HepG2 (cell line): ENCODE measurements at regions not wholly inside any gene's neighbourhood (a gene's known extent, or its start where the extent isn't known, plus 50 kb on each side); places are given as distances from the start of the nearest gene placed in this dataset.

Experiments
- ATAC-seq: fragments of 200-7000 bp; cut with Tn5 transposase; 3 replicates; pipeline ENCODE4 v1.9.1; 2020; ENCODE audit warnings: mild to moderate bottlenecking, moderate library complexity
- BruUV-seq: library from RNA; stranded (reverse); fragments of 400-500 nt; replicated peaks from 2 replicates; lab custom pipeline; 2021; lab: Mats Ljungman, UMichigan
- CTCF ChIA-PET: fragments of 300-600 bp; formaldehyde crosslinking; extraction: SDS; loops from one replicate; lab custom pipeline; 2021; ENCODE audit warnings: low total read pairs, inconsistent platforms, low intra/inter-chr PET ratio; lab: Yijun Ruan, JAX
- POLR2A ChIA-PET: fragments of 350-600 bp; sonication (Branson Sonifier 250); formaldehyde crosslinking; loops from one replicate; lab custom pipeline; 2020; ENCODE audit warnings: antibody characterized with exemption, inconsistent platforms; lab: Yijun Ruan, JAX
- DNase-seq: peaks from one replicate; pipeline ENCODE4 v3.0.0-alpha.2; 2015; ENCODE audit warnings: low spot score
- FAIRE-seq: peaks from 3 replicates; lab custom pipeline; 2011; peaks lifted over from hg19 to GRCh38; lab: Jason Lieb, UNC
- H2AFZ ChIP-seq: one replicate; pipeline ENCODE4 v1.6.1; 2011; ENCODE audit warnings: low read length, inconsistent platforms
- H3K27ac ChIP-seq: fragments of 300-600 bp; 3 replicates; pipeline ENCODE4 v1.8.0; 2011; ENCODE audit warnings: mixed run types, mild to moderate bottlenecking, mixed read lengths, low read length, inconsistent platforms; ENCODE audit not compliant: insufficient read depth; ENCODE audit errors: extremely low read length
- H3K27me3 ChIP-seq, 2 experiments: fragments of 200-600 bp in 1 of 2; 2 replicates in 1 of 2; 3 replicates in 1 of 2; pipeline versions ENCODE4 v1.6.0 to v1.8.0; 2011; ENCODE audit warnings: low read length in 2 of 2, mild to moderate bottlenecking in 2 of 2, moderate library complexity in 2 of 2, inconsistent platforms in 1 of 2; ENCODE audit not compliant: insufficient read depth in 2 of 2, control insufficient read depth in 1 of 2
- H3K36me3 ChIP-seq, 2 experiments: fragments of 200-600 bp in 1 of 2; replicated peaks in 1 of 2; 2 replicates in 1 of 2; 3 replicates in 1 of 2; pipeline versions ENCODE4 v1.5.1 to v1.8.0; 2011; ENCODE audit warnings: low read length in 2 of 2, inconsistent platforms in 1 of 2; ENCODE audit not compliant: insufficient read depth in 2 of 2, control insufficient read depth in 1 of 2
- H3K4me1 ChIP-seq: 2 replicates; pipeline ENCODE4 v1.5.1; 2012; ENCODE audit warnings: low read length, inconsistent platforms; ENCODE audit not compliant: insufficient read depth
- H3K4me2 ChIP-seq: 2 replicates; pipeline ENCODE4 v1.6.0; 2011; ENCODE audit warnings: low read depth, low read length, inconsistent platforms
- H3K4me3 ChIP-seq, 3 experiments: fragments of 200-600 bp in 1 of 3; sonication (generic), shearing (Covaris generic) in 1 of 3; replicated peaks in 1 of 3; 2 replicates each; pipeline ENCODE4 v1.5.1; 2011 to 2016; ENCODE audit warnings: low read length in 3 of 3, inconsistent platforms in 2 of 3, low read depth in 2 of 3, mild to moderate bottlenecking in 2 of 3, control low read depth in 1 of 3, mixed read lengths in 1 of 3; ENCODE audit not compliant: insufficient read depth in 1 of 3
- H3K79me2 ChIP-seq: one replicate; pipeline ENCODE4 v1.6.1; 2011; ENCODE audit warnings: low read length, inconsistent platforms; ENCODE audit not compliant: insufficient read depth
- H3K9ac ChIP-seq: 2 replicates; pipeline ENCODE4 v1.6.0; 2011; ENCODE audit warnings: mild to moderate bottlenecking, low read depth, low read length, inconsistent platforms; ENCODE audit not compliant: insufficient read depth
- H3K9me3 ChIP-seq: 2 replicates; pipeline ENCODE4 v1.5.1; 2012; ENCODE audit warnings: mild to moderate bottlenecking, low read length
- H4K20me1 ChIP-seq: 2 replicates; pipeline ENCODE4 v1.6.0; 2011; ENCODE audit warnings: inconsistent platforms, mild to moderate bottlenecking, low read length, moderate library complexity; ENCODE audit not compliant: insufficient read depth
- ARID3A ChIP-seq: IDR thresholded peaks from 2 replicates; pipeline ENCODE4 v1.6.1; 2012; ENCODE audit warnings: low read depth, low read length, improper control_type of control experiment
- CBX2 ChIP-seq, 2 experiments: fragments of 200-600 bp in 1 of 2; sonication (generic); formaldehyde crosslinking in 1 of 2; IDR thresholded peaks; 2 replicates each; pipeline versions ENCODE4 v1.7.0 to v1.8.1; 2018 to 2022; ENCODE audit warnings: low read depth in 2 of 2, low read length in 1 of 2, mild to moderate bottlenecking in 1 of 2, missing genetic modification reagents in 1 of 2
- KMT2A ChIP-seq: sonication (generic); formaldehyde crosslinking; IDR thresholded peaks from 2 replicates; pipeline ENCODE4 v1.4.0; 2020; ENCODE audit warnings: missing genetic modification reagents
- NFIB ChIP-seq: sonication (generic); formaldehyde crosslinking; IDR thresholded peaks from 2 replicates; pipeline ENCODE4 v1.9.0; 2021; ENCODE audit warnings: missing genetic modification reagents, mild to moderate bottlenecking, borderline replicate concordance
- USF2 ChIP-seq, 2 experiments: sonication (generic) in 1 of 2; formaldehyde crosslinking in 1 of 2; IDR thresholded peaks; 2 replicates each; pipeline versions ENCODE4 v1.5.1 to v1.6.1; 2011 to 2020; ENCODE audit warnings: borderline replicate concordance in 1 of 2, low read depth in 1 of 2, low read length in 1 of 2, mild to moderate bottlenecking in 1 of 2, missing genetic modification reagents in 1 of 2, moderate library complexity in 1 of 2
- ZNF138 ChIP-seq: sonication (generic); formaldehyde crosslinking; IDR thresholded peaks from 2 replicates; pipeline ENCODE4 v1.5.0; 2020; ENCODE audit warnings: mild to moderate bottlenecking, low read depth, missing genetic modification reagents
- ZNF282 ChIP-seq: fragments of 450-650 bp; IDR thresholded peaks from 2 replicates; pipeline ENCODE4 v1.6.1; 2018; ENCODE audit not compliant: partially characterized antibody
- ZNF296 ChIP-seq: sonication (generic); formaldehyde crosslinking; conservative IDR thresholded peaks from 2 replicates; pipeline ENCODE4 v1.5.0; 2020; ENCODE audit warnings: mild to moderate bottlenecking, missing genetic modification reagents
- ZNF788 ChIP-seq: sonication (generic); formaldehyde crosslinking; IDR thresholded peaks from 2 replicates; pipeline ENCODE4 v1.5.0; 2020; ENCODE audit warnings: mild to moderate bottlenecking, missing genetic modification reagents, borderline replicate concordance
- WGBS: methylation state at CpG from one replicate; pipeline ENCODE4 v1.1.6; 2017; ENCODE audit warnings: low lambda C conversion rate; 5-methylcytosine and 5-hydroxymethylcytosine counted together
- in situ Hi-C: cut with HindIII; loops from 2 replicates; pipeline ENCODE4 v1.10.0; 2017; ENCODE audit warnings: low pct_unique_long_range_greater_than_20kb; ENCODE audit not compliant: extremely low pct_ligation_motif_present
- intact Hi-C: fragments of 100-400 bp; cut with micrococcal nuclease; formaldehyde crosslinking; loops from one replicate; pipeline ENCODE4 v1.10.0; 2022; ENCODE audit not compliant: unreplicated experiment

- Histone ChIP-seq H3K9me3 (no peaks in the 10 kb centered on the region), H3K4me2 (no peak overlapping the region), H3K4me1 (peaks cover 18% of the 10 kb centered on the region), H3K27me3 (peaks cover 0 to 11% of the 10 kb centered on the region in 2 experiments; a peak in 2 of 5 replicates), H3K36me3 (no peaks in the 10 kb centered on the region), H3K9ac (no peak overlapping the region), H2AFZ (no peak overlapping the region), H3K79me2 (no peaks in the 10 kb centered on the region), H3K27ac (no peak overlapping the region), H3K4me3 (no peak overlapping the region), H4K20me1 (no peaks in the 10 kb centered on the region)
- TF ChIP-seq ARID3A (no peak), CBX2 (IDR thresholded peaks at IDR 0.05; ENCODE audit: low read depth, low read length) (no peak), CBX2 (CRISPR knock-in tag; IDR thresholded peaks at IDR 0.05; ENCODE audit: low read depth) (no peak), ZNF788 (CRISPR knock-in tag) (no peak), ZNF296 (CRISPR knock-in tag) (no peak), NFIB (CRISPR knock-in tag) (no peak), ZNF138 (no peak), USF2 (IDR thresholded peaks at IDR 0.05; ENCODE audit: low read depth, low read length) (no peak), USF2 (CRISPR knock-in tag; IDR thresholded peaks at IDR 0.05; ENCODE audit: borderline replicate concordance) (no peak), ZNF282 (no peak), KMT2A (CRISPR knock-in tag) (no peak)
- no peak for FAIRE-seq
- intact Hi-C loops (loop anchor here (5.0 kb wide), 2 partner anchors 53 to 73 kb away; partner anchors contain the start of gene F3), in situ Hi-C loops (loop anchor here (5.0 kb wide), 1 partner anchor 73 kb away; no protein-coding TSS in a partner anchor)
- 17% methylated on average over 5 of the region's 5 CpGs for WGBS
- ChIA-PET CTCF (no interaction called here), POLR2A (no interaction called here)
- no TSS peak for BruUV-seq
- ATAC-seq = no peak
- DNase-seq = no peak
These were observed 54.1 kb upstream of the F3 start for GRCh38 chr1:94595658-94596057.
